ENCODE measurements at regions not wholly inside any gene's neighbourhood (a gene's known extent, or its start where the extent isn't known, plus 50 kb on each side); places are given as distances from the start of the nearest gene placed in this dataset.

GRCh38 chr2:42115588-42115987 is 53.6 kb upstream of the EML4 start:
- Histone ChIP-seq H3K27ac (ENCODE audit: low read length) (peak overlapping the region; percentile 88), H3K4me3 (ENCODE audit: low read depth in 2 of 2, low read length in 2 of 2) (no peak overlapping the region), H3K4me1 (ENCODE audit: control insufficient read depth, insufficient read depth, low read length) (peaks cover 42% of the 10 kb centered on the region), H3K27me3 (ENCODE audit: control insufficient read depth, insufficient read depth, low read length) (no peaks in the 10 kb centered on the region), H3K9me3 (ENCODE audit: control insufficient read depth, insufficient read depth, low read depth, low read length) (peaks cover 3% of the 10 kb centered on the region; the same call in 1 of the 2 replicates), H3K36me3 (ENCODE audit: control insufficient read depth, insufficient read depth, low read length) (no peaks in the 10 kb centered on the region)
- DNase-seq (ENCODE audit: low read depth, low spot score) (no peak), ATAC-seq (no peak)
- CTCF ChIA-PET, result interaction anchor here (0.7 kb wide), 1 partner anchor 12 kb away, joined by 9 read pairs; no protein-coding TSS in a partner anchor
- POLR2A ChIA-PET, result no interaction called here
- TF ChIP-seq CTCF (IDR thresholded peaks at IDR 0.05) (no peak), POLR2AphosphoS5 (IDR thresholded peaks at IDR 0.05; ENCODE audit: low read depth, low read length) (no peak), TCF7L2 (IDR thresholded peaks at IDR 0.05; ENCODE audit: low read depth, low read length) (no peak), SIN3A (IDR thresholded peaks at IDR 0.05; ENCODE audit: borderline replicate concordance, insufficient read depth, low read depth, low read length) (no peak)
- in situ Hi-C loops (cut with HindIII; ENCODE audit: low pct_unique_long_range_greater_than_20kb, low sequenced_read_pairs) (no loop called here), intact Hi-C loops (cut with micrococcal nuclease; ENCODE audit: unreplicated experiment) (no loop called here)
- no TSS peak for BruUV-seq (replicated peaks)

GRCh38 chr2:42116195-42117181 is 52.7 kb upstream of the EML4 start:
- TF ChIP-seq POLR2AphosphoS5 (IDR thresholded peaks at IDR 0.05; ENCODE audit: low read depth, low read length), result no peak
- TF ChIP-seq CTCF (IDR thresholded peaks at IDR 0.05), result no peak
- no peak for TF ChIP-seq SIN3A (IDR thresholded peaks at IDR 0.05; ENCODE audit: borderline replicate concordance, insufficient read depth, low read depth, low read length)
- no peak for TF ChIP-seq REST (IDR thresholded peaks at IDR 0.05; ENCODE audit: insufficient read depth in 1 of 2, low read depth in 2 of 2, low read length in 1 of 2)
- TF ChIP-seq TCF7L2 (IDR thresholded peaks at IDR 0.05; ENCODE audit: low read depth, low read length), result no peak
- H3K27ac ChIP-seq (ENCODE audit: low read length), result peak overlapping the region; percentile 88
- CTCF ChIA-PET, result no interaction called here
- no TSS peak for BruUV-seq (replicated peaks)
- peaks cover 36% of the 10 kb centered on the region for H3K4me1 ChIP-seq (ENCODE audit: control insufficient read depth, insufficient read depth, low read length)
- no peaks in the 10 kb centered on the region for H3K27me3 ChIP-seq (ENCODE audit: control insufficient read depth, insufficient read depth, low read length)
- H3K4me3 ChIP-seq (ENCODE audit: low read depth in 2 of 2, low read length in 2 of 2), result no peak overlapping the region
- DNase-seq (ENCODE audit: low read depth, low spot score) (no peak), ATAC-seq (no peak)
- peaks cover 11% of the 10 kb centered on the region; the same call in 1 of the 2 replicates for H3K9me3 ChIP-seq (ENCODE audit: control insufficient read depth, insufficient read depth, low read depth, low read length)
- in situ Hi-C loops (cut with HindIII; ENCODE audit: low pct_unique_long_range_greater_than_20kb, low sequenced_read_pairs), result no loop called here
- H3K36me3 ChIP-seq (ENCODE audit: control insufficient read depth, insufficient read depth, low read length), result no peaks in the 10 kb centered on the region
- POLR2A ChIA-PET, result interaction anchor here (0.6 kb wide), 1 partner anchor 58 kb away, joined by 3 read pairs; no protein-coding TSS in a partner anchor
- intact Hi-C loops (cut with micrococcal nuclease; ENCODE audit: unreplicated experiment), result no loop called here
